ENCODE measurements at regions not wholly inside any gene's neighbourhood (a gene's known extent, or its start where the extent isn't known, plus 50 kb on each side); places are given as distances from the start of the nearest gene placed in this dataset.

DNA sequence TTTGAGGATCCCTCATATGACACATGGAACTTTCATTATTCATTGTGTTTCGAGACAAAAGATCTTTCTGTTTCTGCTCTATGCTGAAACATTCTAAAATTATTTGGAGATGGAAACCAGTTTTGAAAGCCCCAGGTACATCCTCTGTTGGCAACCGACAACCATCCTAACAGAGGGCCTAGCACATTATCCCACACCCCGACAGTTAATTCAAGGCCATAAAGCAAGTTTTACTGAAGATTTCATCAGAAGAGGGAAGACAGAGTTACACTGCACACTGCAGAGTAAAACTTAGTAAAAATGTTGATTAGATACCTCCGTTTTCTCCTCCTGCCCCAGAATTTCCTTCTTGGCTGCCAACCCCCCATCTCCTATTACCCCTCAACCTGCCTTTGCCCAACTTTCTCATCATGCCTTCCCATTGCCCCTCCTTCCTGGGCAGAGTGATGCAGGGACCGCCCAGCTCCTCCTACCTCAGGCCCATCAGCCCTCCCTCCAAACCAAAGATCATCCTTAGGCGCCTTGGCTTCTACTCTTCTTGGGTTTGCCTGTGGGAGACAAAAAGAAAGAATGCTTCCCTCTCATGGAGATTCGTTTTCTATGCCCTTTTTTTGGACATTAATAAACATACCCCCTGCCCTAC is 52.9 kb upstream of the CITED4 start:
- H3K4me2 ChIP-seq (ENCODE audit: unreplicated experiment): no peak overlapping the region
- TF ChIP-seq EZH2 (IDR thresholded peaks at IDR 0.05; ENCODE audit: insufficient read depth, poor library complexity, severe bottlenecking) (no peak), EZH2phosphoT487 (IDR thresholded peaks at IDR 0.05; ENCODE audit: insufficient read depth, low read depth) (no peak)
- no peak overlapping the region for H3K27ac ChIP-seq
- DNase-seq: no peak
- H3K27me3 ChIP-seq (replicated peaks; ENCODE audit: insufficient read depth): no peaks in the 10 kb centered on the region
- H4K20me1 ChIP-seq (ENCODE audit: insufficient read depth): no peaks in the 10 kb centered on the region
- no peaks in the 10 kb centered on the region for H3K4me1 ChIP-seq (ENCODE audit: insufficient read depth)
- H3F3A ChIP-seq (ENCODE audit: insufficient read depth): no peaks in the 10 kb centered on the region
- H3K79me2 ChIP-seq (ENCODE audit: insufficient read depth): no peaks in the 10 kb centered on the region
- in situ Hi-C loops (cut with MboI): no loop called here
- H3K36me3 ChIP-seq (ENCODE audit: low read depth): no peaks in the 10 kb centered on the region
- no peak overlapping the region for H2AFZ ChIP-seq
- no peaks in the 10 kb centered on the region for H3K9me3 ChIP-seq (ENCODE audit: low read depth)
- H3K4me3 ChIP-seq: no peak overlapping the region
- no peaks in the 10 kb centered on the region for H3K9me2 ChIP-seq (ENCODE audit: insufficient read depth)
- H3K9ac ChIP-seq: no peak overlapping the region
- WGBS, 2 experiments (ENCODE audit: low coverage in 1 of 2, low lambda C conversion rate in 2 of 2, missing lambda C conversion rate in 2 of 2): 74 to 80% methylated on average over 7 of the region's 7 CpGs

DNA sequence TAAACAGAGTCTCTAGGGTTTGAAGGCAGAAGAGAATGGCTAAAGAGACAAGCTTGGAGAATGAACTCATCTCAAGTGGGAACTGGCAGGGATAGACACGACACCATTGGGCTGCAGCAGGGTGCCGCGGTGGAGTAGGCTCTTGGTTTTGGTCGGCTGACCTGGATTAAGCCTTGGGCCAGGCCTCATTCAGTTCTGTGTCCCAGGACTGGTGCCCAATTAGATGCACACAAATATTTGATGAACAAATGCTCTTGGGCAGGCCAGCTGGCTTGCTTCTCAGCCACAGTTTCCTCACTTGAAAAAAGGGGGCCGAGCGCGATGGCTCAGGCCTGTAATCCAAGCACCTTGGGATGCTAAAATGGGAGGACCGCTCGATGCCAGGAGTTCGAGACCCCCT is 53.4 kb upstream of the CITED4 start:
- in situ Hi-C loops (cut with MboI): no loop called here
- no peak for TF ChIP-seq EZH2phosphoT487 (IDR thresholded peaks at IDR 0.05; ENCODE audit: insufficient read depth, low read depth)
- no peak for TF ChIP-seq EZH2 (IDR thresholded peaks at IDR 0.05; ENCODE audit: insufficient read depth, poor library complexity, severe bottlenecking)

DNA sequence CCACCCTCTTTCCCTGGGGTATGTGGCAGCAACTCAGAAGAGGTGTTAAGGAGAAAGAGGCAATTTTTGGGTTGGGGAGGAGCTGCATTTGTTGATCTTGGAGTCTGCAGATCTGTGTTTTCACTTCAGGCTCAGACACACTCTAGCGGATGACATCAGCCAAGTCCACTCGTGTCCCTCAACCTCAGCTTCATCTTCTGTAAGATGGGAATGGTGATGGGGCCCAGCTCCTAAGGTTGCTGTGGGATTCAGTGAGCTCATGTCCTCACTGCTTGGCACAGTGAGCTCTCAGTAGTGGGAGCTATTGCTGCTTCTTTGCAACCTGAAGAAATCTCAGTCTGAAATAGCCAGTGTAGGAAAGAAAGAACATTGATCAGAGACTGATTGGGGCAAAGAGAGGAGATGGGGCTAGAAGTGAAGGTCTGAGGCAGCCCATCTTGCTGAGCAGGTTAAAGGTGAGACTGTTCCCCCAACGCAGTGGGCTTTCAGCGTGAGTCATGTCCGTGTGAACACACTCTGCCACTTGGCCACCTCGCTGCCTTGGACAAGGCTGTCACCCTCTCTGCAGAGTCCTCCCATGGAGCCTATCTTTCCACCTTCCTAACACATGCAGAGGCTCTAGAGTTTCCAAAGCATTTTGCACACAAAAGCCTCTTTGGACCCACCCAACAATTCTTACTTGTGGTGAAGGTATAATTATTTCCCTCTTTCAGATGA is 56.0 kb upstream of the CITED4 start:
- Histone ChIP-seq H3F3A (ENCODE audit: insufficient read depth) (no peaks in the 10 kb centered on the region), H3K36me3 (ENCODE audit: low read depth) (no peaks in the 10 kb centered on the region), H3K79me2 (ENCODE audit: insufficient read depth) (no peaks in the 10 kb centered on the region), H4K20me1 (ENCODE audit: insufficient read depth) (no peaks in the 10 kb centered on the region), H3K4me1 (ENCODE audit: insufficient read depth) (no peaks in the 10 kb centered on the region), H3K27ac (no peak overlapping the region), H2AFZ (no peak overlapping the region), H3K9me2 (ENCODE audit: insufficient read depth) (no peaks in the 10 kb centered on the region), H3K27me3 (replicated peaks; ENCODE audit: insufficient read depth) (no peaks in the 10 kb centered on the region), H3K4me3 (no peak overlapping the region), H3K9ac (no peak overlapping the region), H3K9me3 (ENCODE audit: low read depth) (no peaks in the 10 kb centered on the region), H3K4me2 (ENCODE audit: unreplicated experiment) (no peak overlapping the region)
- TF ChIP-seq EZH2phosphoT487 (IDR thresholded peaks at IDR 0.05; ENCODE audit: insufficient read depth, low read depth) (no peak), EZH2 (IDR thresholded peaks at IDR 0.05; ENCODE audit: insufficient read depth, poor library complexity, severe bottlenecking) (no peak)
- 66 to 74% methylated on average over 6 of the region's 6 CpGs for WGBS, 2 experiments (ENCODE audit: low coverage in 1 of 2, low lambda C conversion rate in 2 of 2, missing lambda C conversion rate in 2 of 2)
- in situ Hi-C loops (cut with MboI): no loop called here
- DNase-seq: no peak

More for the DNA sequence above, 53.4 kb upstream of the CITED4 start:
- Histone ChIP-seq H4K20me1 (ENCODE audit: insufficient read depth) (no peaks in the 10 kb centered on the region), H3K9me2 (ENCODE audit: insufficient read depth) (no peaks in the 10 kb centered on the region), H3K36me3 (ENCODE audit: low read depth) (no peaks in the 10 kb centered on the region), H3K9ac (no peak overlapping the region), H2AFZ (no peak overlapping the region), H3K4me1 (ENCODE audit: insufficient read depth) (no peaks in the 10 kb centered on the region), H3K4me3 (no peak overlapping the region), H3K79me2 (ENCODE audit: insufficient read depth) (no peaks in the 10 kb centered on the region), H3F3A (ENCODE audit: insufficient read depth) (no peaks in the 10 kb centered on the region), H3K9me3 (ENCODE audit: low read depth) (no peaks in the 10 kb centered on the region), H3K4me2 (ENCODE audit: unreplicated experiment) (no peak overlapping the region), H3K27me3 (replicated peaks; ENCODE audit: insufficient read depth) (no peaks in the 10 kb centered on the region), H3K27ac (no peak overlapping the region)
- WGBS, 2 experiments (ENCODE audit: low coverage in 1 of 2, low lambda C conversion rate in 2 of 2, missing lambda C conversion rate in 2 of 2): 76 to 77% methylated on average over 10 of the region's 10 CpGs
- no peak for DNase-seq

DNA sequence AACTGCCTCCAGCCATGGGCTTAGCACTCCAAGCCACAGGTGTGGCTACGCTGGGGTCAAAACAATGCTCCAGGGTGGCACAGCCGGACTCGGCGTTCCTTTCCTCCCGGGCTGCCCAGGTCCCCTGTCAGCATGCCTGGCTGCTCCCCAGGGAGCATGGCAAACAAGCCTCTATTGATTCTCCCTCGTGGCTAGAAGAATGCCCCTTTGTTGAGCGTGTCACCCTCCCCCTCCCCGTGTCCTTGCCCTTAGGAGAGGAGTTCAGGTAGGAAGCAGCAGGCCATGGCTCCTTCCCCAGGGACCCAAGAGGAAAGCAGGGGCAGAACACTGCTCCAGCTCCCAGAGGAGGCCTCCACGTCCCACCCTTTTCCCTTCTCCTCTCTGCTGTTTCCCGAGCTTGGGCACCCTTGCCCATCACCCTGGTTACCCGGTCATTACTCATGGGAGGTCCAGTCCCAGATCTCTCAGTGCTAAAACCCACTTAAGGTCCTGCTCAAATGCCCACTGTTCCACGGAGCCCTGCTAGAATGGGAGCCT is 57.4 kb upstream of the CITED4 start:
- H3K79me2 ChIP-seq (ENCODE audit: insufficient read depth): no peaks in the 10 kb centered on the region
- no peak overlapping the region for H3K4me3 ChIP-seq
- no peaks in the 10 kb centered on the region for H3F3A ChIP-seq (ENCODE audit: insufficient read depth)
- H3K4me2 ChIP-seq (ENCODE audit: unreplicated experiment): no peak overlapping the region
- no peaks in the 10 kb centered on the region for H3K4me1 ChIP-seq (ENCODE audit: insufficient read depth)
- in situ Hi-C loops (cut with MboI): no loop called here
- H3K27me3 ChIP-seq (replicated peaks; ENCODE audit: insufficient read depth): no peaks in the 10 kb centered on the region
- WGBS, 2 experiments (ENCODE audit: low coverage in 1 of 2, low lambda C conversion rate in 2 of 2, missing lambda C conversion rate in 2 of 2): 73 to 80% methylated on average over 11 to 12 of the region's 12 CpGs
- H3K9me3 ChIP-seq (ENCODE audit: low read depth): no peaks in the 10 kb centered on the region
- no peak overlapping the region for H2AFZ ChIP-seq
- no peak for TF ChIP-seq EZH2phosphoT487 (IDR thresholded peaks at IDR 0.05; ENCODE audit: insufficient read depth, low read depth)
- TF ChIP-seq EZH2 (IDR thresholded peaks at IDR 0.05; ENCODE audit: insufficient read depth, poor library complexity, severe bottlenecking): no peak
- H3K27ac ChIP-seq: no peak overlapping the region
- no peaks in the 10 kb centered on the region for H3K36me3 ChIP-seq (ENCODE audit: low read depth)
- no peak for DNase-seq
- H3K9me2 ChIP-seq (ENCODE audit: insufficient read depth): no peaks in the 10 kb centered on the region
- no peaks in the 10 kb centered on the region for H4K20me1 ChIP-seq (ENCODE audit: insufficient read depth)
- no peak overlapping the region for H3K9ac ChIP-seq
